Thyroid gland (tissue), 4 donors: ENCODE measurements at regions not wholly inside any gene's neighbourhood (a gene's known extent, or its start where the extent isn't known, plus 50 kb on each side); places are given as distances from the start of the nearest gene placed in this dataset.

Experiments
- CTCF ChIP-seq, 6 experiments: fragments of 200-600 bp in 3 of 6; fragments of 450-650 bp in 3 of 6; sonication (generic) in 3 of 6; IDR thresholded peaks; one replicate each; pipeline ENCODE4 v1.5.1; 2016 to 2019; ENCODE audit warnings: antibody characterized with exemption in 6 of 6, mild to moderate bottlenecking in 2 of 6, inconsistent platforms in 1 of 6, moderate library complexity in 1 of 6
- POLR2A ChIP-seq, 2 donors: fragments of 450-650 bp; IDR thresholded peaks; one replicate each; pipeline ENCODE4 v1.6.1; 2017; ENCODE audit warnings: antibody characterized with exemption in 2 of 2, mild to moderate bottlenecking in 2 of 2, moderate library complexity in 1 of 2

GRCh38 chr3:22012471-22012870 is 261.5 kb upstream of the ZNF385D start:
- TF ChIP-seq POLR2A (IDR thresholded peaks at IDR 0.05) (no peak), CTCF (IDR thresholded peaks at IDR 0.05) (no peak)
